GM21360 (cell line): ENCODE measurements at regions not wholly inside any gene's neighbourhood (a gene's known extent, or its start where the extent isn't known, plus 50 kb on each side); places are given as distances from the start of the nearest gene placed in this dataset.

ENCODE experiments used
- ATAC-seq: cut with Tn5 transposase; IDR thresholded peaks from one replicate; pipeline ENCODE4 v1.9.1; 2021; ENCODE audit warnings: mild to moderate bottlenecking, moderate library complexity; ENCODE audit not compliant: unreplicated experiment

DNA sequence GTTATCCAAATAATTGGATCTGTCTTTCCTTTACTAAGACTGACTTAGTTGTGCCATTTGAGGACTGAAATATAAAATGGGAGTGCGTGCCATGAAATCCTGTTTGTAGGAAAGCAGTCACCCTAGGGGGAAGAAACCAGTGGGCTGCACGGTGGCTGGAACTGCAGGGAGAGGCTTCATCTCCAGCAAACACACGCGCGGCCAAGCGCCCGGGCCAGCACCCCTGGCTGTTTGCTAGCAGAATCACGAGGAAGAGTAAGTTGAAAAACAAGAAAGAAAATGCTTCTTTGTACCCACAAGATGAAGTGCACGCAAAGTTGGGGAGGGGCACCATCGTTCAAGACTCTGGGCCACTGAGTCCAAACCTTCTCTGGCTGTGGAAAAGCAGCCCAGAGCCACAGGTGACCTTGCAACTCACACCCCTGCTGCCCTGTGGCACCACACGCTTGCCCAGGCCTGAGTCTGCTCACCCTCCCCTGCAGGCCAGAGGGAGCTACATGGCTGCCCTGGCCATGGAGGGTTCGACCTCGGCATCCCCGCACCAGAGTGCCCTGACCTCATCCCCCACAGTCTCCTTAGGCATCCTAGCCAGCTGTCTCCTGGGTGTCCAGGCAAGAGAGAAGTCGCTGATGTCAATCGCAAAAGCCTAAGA lies 55.2 kb downstream of the IRX2 start:
- ATAC-seq, result no peak

DNA sequence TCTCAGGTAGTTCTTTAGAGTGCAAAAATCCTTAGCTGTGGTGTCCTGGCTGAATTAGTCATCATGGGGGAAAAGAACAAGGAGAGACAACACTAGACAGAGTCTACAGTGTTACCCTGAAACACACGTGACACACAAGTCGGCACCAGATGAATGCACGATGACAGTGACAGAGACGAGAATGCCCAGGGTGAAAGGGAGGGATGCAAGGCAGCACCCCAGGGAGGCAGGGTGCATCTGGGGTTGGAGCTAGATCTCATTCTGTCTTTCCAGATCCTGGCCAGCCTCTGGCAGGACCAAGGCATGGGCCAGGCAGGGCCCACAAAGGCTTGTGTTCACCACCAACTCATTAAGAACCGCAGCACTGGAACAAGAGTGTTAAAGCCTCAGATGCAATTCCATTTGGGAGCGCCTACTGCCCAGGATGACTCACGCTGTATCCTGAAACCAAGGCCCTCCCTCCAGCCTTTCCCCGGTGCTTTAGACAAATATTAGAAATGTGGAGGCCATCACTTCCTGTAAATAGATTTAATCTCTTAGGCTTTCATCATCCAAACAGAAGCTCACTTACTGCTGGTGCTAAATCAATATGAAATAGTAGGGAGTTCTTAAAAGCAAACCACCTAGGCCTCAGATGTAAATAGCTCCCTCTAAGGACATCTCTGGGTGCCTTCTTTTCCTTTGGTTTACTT lies 56.1 kb downstream of the IRX2 start:
- no peak for ATAC-seq

DNA sequence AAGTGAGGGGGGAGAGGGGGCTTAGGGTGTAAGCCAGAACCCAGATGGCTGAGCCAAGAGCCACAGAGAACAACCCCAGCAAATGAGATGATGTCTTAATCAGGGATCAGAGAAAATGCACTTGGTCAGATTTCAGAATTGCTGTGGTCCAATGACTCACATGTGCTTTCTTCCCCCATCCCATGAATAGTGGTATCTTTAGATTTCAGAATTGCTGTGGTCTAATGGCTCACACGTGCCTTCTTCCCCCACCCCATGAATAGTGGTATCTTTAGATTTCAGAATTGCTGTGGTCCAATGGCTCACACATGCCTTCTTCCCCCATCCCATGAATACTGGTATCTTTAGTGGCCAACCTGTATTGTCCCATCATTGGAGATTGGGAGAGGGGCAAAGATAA lies 59.9 kb downstream of the IRX2 start:
- ATAC-seq, result no peak

DNA sequence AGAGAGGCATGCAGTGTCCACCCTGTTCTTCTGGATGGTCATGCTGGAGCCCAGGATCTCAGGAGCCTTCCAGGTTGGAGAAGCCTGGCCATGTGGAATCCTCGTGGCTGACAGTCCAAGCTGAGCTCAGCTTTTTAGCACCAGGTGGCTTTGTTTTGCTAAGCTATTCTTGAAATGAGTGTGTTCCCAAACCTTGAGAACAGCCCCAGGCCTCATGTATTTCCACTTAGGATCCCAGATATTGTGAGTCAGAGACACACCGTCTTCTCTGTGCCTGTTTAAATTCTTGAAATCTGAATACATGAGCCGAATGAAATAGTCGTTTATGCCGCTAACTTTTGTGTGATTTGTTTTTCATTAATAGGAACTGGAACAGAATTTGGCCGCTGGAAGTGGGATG lies 61.2 kb downstream of the IRX2 start:
- no peak for ATAC-seq

DNA sequence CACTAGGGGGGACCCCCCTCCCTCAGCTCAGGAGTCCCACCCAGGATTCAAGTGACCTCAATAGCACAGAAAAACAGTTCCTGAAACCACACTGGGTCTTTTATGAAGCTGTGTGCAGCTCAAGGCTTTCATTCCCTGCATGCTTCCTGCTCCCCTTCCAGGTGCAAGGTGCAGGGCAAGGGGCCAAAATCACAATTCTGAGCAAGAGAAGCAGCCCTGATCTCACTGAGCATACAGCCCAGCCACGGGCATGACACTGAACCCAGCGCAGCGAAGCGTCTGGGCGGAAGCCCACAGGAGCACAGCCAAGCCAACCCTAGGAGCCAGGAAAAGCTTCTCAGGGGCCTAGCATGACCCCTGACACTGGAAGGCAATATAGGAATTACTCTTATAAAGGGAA lies 62.9 kb downstream of the IRX2 start:
- no peak for ATAC-seq

DNA sequence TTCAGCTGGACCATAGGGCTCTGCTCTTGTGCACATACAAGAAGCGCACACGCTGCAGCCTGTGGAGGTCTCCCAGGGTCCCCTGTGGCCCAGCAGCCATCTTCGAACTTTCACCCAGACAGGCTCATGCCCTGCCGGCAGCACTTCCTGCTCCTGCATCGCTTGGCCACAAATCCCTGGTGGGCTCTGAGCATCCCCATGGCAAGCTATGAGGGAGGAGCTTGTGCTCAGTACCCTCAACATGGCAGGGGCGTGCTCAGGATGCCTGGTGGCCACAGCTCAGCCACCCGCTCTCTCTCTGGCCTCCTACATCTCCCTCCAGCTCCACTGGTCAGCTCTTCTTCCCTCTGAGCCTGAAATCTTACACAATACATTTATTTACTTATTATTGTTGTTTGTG lies 63.7 kb downstream of the IRX2 start:
- no peak for ATAC-seq

DNA sequence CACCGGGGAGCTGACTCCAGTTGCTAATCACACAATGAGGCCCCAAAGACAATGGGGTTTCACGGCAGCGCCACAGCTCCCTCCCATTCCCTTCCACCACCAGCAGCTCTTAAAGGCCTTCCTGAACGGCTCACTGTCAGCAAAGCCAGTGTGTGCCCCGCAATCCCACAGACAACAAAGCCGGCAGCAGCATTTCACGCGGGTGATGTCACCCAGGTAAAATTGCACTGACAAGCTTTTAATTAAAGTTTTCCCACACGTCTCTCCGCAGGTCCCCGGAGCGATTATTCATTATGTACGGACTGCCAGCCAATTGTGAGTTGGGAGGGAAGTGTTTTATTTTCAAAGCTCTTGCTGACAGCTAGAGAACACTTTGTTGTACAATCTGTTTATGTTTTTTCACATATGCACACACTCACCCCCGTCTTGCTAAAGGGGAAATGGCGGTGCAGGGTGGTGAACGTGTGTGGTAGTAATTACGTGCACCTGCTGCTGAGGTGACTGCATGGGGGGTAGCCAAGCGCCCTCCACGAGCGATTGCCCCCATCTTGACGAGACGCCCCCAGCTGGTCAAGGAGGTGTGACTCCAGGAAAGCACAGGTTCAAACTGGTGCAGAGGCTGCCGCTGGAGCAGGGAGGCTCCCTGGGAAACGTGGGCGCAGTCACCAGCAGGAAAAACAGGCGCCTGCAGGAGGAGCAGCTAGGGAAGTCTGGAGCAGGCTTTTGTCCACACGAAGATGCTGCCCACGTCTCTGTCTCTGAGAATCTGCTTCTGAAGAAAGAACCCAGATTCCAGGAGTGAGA lies 65.0 kb downstream of the IRX2 start:
- ATAC-seq, result no peak

DNA sequence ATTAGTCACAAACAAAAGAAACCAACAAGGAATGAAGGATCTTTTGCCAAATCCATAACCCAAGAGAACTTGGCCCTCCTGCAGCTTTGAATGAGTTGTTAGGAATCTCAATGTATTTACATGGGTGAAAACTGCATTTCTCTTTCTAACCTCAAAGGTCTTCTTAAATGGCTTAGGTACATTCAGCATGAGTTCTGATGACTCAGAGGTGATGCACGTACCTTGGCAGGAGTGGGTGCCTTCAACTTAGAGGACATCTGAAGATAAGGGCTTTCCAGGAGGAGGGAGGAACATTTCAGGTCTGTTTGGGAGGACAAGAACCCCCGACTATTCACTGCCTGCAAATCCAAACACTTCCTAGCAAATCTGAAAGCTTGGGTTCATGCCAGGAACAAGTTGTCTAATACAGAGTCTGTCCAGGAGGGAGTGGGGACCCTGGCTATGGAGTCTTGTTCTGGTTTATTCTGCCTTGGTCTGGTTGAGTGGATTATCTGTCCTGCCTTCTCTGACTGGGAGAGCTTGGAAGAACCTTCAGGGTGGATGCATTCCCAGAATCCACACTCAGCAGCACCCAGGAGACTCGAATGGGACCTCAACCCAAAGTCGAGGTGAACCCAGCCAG lies 65.7 kb downstream of the IRX2 start:
- no peak for ATAC-seq

DNA sequence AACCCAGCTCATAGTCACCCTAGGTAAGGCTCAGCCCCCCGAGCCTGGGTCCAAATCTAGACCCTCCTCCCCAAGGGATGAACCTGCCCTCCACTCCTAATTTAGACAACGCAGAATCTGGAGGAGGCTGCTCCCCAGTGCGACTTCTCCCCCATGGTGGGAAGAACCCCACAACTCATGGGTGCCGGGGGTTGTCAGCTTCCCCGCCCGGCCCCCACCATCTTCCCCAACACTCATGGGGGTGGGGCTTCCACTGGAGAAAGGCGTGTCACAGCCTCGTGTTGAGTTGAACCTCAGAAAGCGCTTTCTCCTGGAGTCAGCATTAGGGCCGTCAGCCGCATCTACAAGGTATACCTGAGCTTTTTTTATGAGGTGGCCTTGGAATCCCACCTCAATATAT lies 66.9 kb downstream of the IRX2 start:
- no peak for ATAC-seq

DNA sequence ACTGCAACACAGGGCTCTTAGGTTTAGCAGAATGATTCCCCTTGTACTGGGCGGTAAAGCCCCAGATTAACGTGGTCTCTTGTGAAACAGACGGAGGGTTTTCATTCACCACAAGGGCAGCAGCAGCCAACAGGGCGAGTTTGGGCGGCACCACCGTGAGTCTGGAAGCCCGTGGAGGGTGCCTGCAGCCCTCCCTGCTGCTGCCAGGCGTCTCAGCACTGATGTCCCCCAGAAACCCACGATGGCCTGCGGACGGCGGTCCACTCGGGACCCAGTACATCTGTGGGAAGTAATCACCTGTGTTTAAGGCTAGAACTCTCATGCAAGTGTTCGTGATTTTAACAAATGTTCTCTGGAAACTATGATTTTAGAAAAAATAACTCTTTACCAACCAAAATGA lies 67.8 kb downstream of the IRX2 start:
- no peak for ATAC-seq

DNA sequence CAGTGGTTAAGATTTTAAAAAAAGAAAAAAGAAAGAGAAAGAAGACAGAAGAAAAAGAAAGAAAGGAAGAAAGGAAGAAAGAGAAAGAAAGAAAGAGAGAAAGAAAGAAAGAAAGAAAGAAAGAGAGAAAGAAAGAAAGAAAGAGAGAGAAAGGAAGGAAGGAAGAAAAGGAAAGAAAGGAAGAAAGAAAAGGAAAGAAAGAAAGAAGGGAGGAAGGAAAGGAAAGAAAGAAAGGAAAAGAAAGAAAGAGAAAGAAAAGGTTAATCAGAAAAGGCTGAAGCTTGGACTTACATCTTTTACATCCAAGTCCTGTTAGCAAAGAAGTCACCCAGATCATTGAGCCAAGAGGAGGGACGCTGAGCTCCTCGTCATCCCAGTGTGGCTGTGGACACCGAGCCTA lies 70.0 kb downstream of the IRX2 start:
- no peak for ATAC-seq

DNA sequence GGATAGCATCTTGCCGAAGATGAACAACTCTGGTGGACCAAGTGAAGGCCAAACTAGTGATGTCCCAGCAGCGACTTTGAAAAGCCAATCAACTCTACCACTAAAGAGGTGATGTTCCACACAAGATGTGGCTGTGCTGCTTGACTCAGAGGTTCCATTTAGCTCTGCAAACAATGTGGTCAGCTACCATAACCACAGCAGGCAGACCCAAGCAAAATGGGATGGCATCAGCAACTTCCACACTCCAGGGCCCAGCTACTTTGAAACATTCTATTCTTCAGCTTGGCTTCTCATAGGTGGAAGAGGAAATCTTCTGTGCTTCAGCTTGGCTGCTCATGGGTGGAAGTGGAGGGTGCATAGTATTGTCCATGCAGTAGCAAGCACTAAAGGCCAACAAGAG lies 70.5 kb downstream of the IRX2 start:
- no peak for ATAC-seq

DNA sequence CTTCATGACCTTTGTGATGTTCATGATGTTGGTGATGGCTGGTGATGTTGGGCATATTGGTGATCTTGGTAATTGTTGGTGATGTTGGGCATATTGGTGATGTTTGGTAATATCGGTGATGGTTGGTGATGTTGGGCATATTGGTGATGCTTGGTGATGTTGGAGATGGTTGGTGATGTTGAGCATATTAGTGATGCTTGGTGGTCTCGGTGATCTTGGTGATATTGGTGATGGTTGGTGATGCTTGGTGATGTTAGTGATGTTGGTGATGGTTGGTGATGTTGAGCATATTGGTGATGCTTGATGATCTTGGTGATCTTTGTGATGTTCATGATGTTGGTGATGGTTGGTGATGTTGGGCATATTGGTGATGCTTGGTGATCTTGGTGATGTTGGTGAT lies 73.8 kb downstream of the IRX2 start:
- no peak for ATAC-seq

DNA sequence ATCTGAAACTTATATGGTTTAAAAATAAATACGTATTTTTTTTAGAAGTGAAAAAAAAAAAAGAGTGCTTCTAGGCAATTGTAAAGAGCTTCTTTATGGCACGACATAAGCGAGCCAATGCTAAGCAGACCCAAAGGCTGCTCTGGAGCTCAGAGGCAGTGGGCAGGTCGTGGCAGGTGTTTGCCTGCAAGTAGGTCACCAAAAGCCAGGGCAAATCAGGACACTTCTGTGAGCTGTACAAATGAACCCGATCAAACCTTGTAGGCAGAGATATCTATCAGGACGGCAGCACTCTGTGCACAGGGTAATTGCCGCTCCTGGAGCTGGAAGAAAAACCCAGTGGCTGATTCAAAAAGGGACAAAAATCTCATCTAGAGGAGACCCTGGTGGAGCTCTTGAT lies 75.9 kb downstream of the IRX2 start:
- no peak for ATAC-seq

DNA sequence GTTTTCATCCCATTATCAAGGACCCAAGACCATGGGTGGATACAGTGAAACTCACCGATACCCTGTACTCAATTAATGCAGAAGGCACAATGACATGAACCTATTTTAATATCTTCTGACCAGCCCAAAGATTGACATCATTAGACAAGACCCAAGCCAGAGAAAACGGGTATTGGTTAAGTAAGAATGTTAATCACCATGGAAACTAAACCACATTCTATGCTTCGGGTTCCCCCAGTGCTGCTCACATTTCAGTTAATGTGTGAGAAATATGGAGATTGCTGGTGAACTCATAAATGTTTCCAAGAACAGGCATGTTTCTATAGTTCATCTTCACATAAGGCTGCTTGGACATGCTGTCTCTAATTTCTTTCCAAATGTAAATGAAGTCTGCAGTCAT lies 77.0 kb downstream of the IRX2 start:
- no peak for ATAC-seq

DNA sequence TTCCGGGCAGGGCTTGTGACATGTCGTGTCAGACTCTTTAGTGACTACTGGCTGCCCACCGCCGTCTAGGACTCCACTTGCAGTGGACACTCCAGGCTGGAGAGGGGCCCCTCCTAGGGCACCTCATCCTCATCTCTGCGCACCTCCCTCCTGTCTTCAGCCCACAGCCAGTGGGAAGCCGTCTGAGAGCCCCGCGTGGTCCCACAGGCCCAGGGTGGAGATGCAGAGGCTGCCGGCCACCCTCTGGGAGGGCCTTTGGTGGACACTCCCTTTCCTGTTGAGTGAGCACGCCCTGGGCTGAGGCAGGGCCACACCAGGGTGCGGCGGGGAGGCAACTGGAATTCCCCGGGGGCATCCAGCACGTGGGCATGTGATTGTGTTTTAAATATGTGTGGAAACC lies 80.5 kb downstream of the IRX2 start:
- ATAC-seq, result no peak

DNA sequence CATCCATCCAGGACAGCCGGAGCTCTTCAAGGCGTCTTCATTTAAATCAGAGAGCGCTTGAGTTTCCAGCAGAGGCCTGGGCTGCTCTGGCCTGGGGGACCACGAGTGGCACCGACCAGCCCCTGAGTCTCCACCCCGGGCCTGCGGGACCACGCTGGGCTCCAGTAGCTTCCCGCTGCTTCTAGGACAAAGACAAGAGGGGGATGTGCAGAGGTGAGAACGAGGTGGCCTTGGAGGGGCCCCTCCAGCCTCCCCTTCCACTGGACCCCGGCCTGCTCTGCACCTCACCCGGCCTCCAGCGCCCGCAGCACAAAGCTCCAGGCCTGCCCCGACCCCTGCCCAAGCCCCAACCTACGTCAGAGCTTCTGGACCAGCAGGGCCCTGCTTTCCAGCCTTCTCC lies 81.6 kb downstream of the IRX2 start:
- no peak for ATAC-seq

DNA sequence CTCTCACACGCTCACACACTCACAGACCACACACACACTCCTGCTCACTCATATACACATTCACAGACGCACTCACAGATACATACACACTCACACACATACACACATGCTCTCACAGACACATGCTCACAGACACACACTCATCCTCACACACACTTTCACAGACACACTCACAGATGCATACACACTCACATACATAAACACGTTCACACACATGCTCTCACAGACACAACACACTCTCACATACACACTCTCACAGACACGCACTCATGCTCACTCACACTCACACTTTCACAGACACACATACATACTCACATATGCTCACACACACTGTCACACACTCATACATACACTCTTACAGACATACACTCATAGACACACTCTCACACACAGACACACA lies 82.2 kb downstream of the IRX2 start:
- ATAC-seq, result no peak

DNA sequence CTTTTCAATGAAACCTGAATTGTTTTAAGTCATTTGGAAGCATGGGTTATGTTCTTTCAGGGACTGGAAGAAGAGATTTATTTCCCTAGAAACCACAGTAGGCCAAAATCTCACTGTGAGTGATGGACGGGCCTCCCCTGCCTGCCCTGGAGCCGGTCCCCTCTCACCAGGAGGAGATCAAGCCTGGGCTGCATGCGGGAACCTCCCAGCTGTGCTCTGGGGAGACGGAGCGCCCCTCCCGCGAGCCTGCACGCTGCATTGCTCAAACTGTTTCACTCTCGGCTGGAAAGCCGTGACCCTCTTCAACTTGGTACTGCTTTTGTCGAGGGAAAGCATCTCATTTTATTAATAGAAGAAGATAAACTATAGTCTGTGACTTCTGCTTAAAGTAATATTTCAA lies 85.4 kb downstream of the IRX2 start:
- no peak for ATAC-seq

DNA sequence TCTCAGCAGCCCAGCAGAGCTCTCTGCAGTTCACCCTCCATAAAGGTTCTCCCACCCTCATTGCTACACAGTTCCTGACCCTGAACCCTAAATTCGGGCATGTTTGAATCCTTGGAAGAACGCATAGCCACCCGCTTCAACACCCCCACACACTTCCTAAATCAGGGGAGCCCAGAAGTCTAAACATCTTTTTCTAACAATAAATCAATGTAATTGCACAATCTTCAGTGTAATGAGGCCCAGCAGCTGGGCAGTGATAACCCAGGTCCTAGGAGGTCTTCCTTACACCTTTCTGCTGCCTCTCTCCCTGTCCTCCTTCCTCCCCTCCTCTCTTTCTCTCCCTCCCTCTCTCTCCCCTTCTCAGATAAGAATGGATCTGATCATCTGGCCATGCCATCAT lies 88.0 kb downstream of the IRX2 start:
- ATAC-seq, result no peak

DNA sequence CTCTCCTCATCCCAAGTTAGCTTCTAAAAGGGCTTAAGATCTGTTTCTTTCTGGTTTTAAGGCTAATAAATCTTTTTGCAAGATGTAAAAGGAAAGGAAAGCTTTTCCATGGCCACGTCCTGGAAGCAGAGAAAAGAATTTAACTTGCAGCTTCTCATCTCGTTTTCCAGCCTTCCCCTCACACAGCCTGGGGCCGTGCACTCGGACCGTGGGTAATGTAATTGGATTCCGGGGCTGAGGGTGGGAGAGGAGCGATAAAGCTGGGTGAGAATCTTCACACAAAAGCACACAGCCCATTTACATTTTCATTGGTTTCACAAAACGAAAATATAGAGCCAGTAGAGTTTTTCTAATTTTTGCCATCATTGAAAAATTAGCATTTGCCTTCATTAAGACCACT lies 91.2 kb downstream of the IRX2 start:
- no peak for ATAC-seq
